HG03558 (cell line): ENCODE measurements at regions not wholly inside any gene's neighbourhood (a gene's known extent, or its start where the extent isn't known, plus 50 kb on each side); places are given as distances from the start of the nearest gene placed in this dataset.

Experiments used
- ATAC-seq: cut with Tn5 transposase; IDR thresholded peaks from one replicate; pipeline ENCODE4 v1.9.1; 2021; ENCODE audit warnings: moderate number of reproducible peaks; ENCODE audit not compliant: unreplicated experiment; ENCODE audit errors: extremely low read depth

DNA sequence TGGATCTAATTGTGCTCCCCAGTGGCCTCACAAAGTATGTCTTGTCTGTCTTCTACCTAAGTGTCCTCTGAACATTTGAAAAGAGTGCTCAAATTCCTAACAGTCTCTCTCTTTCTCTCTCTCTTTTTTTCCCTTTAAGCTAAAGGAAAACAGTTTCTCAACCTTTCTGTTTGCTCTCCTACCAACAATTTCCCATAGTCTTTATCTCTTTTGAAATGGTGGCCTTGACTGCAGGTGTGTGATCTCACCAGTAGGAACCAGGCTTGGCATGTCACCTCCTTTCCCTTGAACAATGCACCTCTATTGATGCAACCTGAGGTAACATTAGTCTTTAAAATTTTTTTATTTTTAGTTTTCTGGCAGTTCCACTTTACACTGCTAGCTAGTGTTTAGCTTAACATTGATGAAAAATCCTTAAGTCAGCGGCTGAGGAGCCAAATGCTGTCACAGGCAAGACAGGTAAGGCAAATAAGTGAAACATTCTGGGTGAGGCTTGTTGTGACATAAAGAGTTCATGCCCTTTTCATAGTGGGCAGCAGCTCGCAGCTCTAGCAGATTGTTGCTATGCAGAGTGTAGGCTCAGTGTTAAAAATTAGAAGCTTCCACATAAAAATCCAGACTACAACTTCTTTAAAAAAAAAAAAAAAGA lies 273.4 kb downstream of the HAPSTR1 start:
- no peak for ATAC-seq

DNA sequence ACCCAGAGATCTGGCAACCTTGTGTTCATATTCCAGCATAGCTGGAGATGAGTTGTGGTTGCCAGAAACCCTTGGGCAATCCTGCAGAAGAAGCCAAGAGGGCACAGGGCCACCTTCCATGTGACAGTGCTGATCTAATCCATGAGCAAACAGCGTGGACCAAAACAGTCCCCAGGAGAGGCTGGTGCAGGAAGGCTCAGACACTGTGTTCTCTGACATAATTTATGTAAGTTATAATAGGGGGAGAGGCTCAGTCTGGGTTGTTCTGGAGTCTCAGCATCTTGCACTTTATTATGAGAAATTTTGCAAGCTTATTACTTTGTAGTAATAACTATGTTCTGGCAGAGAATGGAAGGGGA lies 273.9 kb downstream of the HAPSTR1 start:
- no peak for ATAC-seq

DNA sequence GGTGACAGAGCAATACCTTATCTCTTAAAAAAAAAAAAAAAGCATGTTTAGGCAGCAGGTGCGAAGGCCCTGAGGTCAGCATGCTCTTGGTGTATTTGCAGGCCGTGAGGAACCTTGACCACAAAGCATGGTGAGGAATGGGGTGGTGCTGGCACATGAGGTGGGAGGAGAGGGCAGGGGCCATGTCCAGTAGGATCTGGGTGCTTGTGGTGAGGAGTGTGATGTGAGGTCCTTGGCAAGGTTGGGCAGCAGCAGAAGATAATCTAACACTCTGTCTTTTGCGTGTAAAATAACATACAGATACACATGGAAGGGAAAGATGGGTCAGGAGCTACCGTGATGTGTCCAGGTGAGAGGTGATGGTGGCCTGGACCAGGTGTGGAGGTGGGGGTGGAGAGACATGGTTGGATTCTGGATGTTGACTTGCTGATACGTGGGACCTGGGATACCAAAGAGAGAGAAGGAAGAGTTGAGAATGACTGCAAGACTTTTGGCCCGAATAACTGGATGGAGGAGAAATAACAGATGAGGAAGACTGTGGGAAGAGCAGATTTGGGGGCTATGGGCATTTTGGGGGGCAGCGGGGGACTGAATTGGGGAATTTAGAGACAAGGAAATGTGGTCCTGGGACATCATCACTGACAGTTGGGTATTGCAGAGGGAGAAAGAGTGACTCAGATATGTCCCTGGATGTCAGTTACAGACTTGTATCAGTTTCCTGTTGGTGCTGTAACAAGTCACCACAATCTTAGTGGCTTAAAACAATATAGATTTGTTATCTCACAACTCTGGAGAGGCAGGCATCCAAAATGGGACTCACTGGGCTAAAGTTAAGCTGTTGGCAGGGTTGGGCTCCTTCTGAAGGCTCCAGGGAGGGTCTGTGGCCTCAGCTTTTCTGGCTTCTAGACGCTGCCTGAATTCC lies 274.9 kb downstream of the HAPSTR1 start:
- ATAC-seq: no peak

DNA sequence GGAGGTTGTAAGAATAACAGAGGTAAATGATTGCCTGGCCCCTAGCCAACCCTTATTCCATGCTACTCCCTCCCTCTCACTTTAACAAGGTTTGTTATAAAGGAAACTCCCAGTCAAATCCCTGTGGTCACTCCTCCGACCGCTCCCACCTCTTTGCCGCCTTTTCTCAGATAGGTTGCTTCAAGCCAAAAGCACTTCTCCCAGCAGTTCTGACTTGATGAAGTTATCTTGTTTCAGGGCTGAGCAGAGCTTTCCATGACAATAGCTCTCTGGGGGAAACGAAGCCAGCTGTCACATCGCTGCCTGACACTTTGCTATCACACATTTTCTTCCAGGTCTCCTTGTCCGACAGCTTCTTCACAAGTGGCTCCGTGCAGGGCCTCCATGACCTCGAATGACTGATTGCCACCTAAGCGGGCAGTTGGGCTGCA lies 278.6 kb downstream of the HAPSTR1 start:
- no peak for ATAC-seq

DNA sequence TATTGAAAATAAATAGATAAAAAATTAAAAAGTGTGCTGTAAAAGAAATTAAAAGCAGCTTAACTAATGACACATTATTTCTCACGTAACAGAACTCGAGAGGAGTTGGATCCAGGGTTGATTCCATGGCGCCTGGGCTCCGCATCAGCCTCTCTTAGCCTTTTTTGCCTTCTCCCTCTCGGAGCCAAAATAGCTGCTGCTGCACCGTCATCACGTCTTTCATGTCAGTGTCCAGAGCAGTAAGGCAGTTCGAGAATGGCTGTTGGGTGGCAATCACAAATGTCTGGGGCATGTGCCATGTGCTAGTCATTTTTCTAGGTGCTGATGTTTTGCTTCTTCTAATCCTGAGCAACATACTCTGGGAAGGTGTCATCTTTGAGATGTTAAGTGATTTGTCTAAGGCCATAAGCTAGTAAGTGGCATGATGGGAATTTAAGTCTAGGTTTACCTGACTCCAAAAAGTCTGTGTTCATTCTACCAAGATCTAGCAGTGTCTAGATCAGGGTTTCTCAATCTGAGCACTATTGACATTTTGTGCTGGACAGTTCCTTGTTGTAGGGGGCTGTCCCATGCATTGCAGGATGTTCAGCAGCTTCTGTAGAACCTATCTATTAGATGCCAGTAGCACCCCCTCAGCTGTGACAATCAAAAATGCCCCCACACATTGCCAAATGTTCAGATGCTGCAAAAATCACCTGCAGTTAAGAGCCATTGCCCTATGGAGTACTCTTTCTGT lies 280.4 kb downstream of the HAPSTR1 start:
- no peak for ATAC-seq

DNA sequence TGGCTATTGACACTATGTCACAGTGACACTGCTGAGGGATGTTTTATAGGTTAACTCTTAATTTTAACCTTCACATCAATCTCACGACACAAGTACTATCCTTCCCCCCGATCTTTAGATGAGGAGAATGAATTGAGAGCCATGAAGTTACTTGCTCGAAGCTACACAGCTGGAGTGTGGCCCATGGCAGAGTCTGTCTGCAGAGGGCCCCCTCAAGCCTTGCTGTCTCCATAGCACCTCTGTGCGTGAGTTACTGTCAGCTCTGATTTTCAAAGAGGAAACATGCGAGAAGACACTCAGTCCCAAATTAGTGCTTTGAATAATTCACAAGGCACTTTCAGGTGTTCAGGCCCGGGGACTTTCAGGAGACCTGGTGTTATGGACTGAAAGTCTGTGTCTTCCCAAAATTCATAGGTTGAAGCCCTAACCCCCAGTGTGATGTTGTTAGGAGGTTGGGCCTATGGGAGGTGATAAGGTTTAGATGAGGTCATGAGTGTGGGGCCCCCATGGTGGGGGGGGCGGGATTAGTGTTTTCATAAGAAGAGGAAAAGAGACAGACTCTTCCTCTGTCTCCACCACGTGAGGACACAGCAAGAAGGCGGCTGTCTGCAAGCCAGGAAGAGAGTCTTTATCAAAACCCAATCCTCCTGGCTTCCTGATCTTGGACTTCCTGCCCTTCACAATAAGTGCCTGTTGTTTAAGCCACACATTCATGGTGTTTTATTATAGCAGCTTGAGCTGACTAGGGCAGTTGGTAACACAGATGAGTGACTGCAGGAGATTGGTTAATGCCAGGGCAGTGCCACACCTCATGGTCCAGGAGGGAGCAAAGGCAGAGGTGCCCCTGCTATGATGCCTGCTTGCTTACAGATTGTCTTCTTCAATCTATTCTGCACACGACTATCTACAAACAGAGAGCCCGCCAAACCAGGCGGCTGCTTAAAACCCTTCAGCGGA lies 281.8 kb downstream of the HAPSTR1 start:
- ATAC-seq: no peak

DNA sequence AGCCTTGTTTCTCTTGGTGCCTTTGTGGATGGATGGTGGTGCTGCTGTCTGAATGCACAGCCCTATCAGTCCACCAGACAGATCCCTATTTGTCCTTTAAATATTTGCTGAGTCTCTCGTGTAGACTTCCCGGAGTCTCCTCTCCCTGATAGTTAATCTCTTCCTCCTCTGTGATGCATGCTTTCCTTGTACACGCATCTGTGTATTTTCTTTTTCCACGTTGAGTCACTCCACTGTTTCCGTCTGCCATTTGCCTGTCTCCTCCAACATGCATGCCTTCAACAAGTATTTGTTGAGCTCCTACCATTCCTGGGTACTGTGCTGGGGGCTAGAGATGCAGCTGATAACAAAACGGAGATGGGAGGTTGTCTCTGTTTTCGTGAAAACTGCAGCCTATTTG lies 282.6 kb downstream of the HAPSTR1 start:
- no peak for ATAC-seq

DNA sequence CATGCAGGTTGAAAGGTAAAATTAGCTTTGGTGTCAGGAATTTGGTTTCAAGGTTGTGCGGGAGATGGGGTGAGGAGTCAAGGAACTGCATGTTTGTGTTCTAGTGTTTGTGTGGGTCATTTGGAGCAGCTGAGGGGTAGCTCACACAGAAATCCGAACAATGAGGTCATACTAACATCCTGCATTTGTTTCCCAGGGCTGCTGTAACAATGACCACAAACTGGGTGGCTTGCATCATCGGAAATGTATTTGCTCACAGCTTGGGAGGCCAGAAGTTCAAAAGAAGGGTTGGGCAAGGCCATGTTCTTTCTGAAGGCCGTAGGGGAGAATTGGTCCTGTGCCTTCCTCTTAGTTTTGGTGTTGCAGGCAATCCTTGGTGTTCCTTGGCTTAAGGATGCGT lies 287.4 kb downstream of the HAPSTR1 start:
- ATAC-seq: no peak

DNA sequence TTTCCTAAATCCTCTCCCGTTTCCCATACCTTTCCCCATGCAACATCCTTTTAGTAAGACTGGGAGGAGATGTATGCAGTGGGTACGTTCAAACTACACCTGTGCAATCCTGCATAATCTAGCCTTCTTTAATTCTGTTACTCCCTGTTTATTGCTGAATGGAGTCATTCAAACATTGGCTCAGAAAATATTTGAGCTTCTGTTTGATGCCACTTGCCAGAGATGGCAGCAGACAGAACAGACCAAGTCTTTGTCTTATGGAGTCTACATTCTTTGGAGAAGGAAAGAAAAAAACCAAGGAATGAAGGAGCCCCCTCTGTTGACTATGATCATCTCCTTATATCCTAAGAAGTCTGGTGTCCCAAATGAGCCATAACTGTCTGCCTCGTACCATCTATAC lies 288.8 kb downstream of the HAPSTR1 start:
- ATAC-seq: no peak

DNA sequence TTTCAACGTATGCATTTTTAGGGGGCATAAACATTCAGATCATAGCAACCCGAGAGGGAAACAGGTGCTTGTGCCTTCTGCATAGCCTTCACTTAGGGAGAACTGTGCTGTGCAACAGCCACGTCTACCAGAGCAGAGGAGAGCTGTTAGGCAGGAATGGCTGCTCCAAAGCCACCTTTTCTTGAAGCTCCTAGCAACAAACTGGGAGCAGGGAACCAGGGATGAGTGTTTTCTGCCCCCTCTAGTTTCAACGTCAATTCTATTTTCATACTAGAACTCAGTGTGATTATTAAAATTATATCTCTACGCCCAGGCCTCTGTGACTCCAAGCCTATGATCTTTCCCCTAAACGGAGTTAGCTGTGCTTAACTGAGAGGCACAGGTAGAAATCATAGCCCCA lies 290.0 kb downstream of the HAPSTR1 start:
- ATAC-seq: no peak

DNA sequence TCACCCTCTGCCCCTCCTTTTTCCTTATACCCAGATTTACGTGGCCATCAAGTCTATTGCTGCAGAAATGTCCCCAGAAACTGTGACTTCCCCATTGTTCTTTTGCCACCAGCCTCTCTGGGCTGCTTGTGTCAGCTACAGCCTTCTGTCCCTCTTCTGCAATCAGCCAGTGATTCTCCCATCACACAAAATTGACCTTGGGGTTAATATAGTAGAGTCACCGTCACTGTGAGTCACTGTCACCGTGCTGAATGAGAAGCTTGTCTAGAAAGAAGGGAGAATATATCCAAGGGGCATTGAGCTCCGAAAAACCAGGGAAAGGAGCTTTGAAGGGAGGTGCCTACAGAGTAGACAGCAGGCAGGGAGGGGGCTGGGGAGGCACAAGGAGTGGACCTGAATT lies 290.5 kb downstream of the HAPSTR1 start:
- no peak for ATAC-seq

DNA sequence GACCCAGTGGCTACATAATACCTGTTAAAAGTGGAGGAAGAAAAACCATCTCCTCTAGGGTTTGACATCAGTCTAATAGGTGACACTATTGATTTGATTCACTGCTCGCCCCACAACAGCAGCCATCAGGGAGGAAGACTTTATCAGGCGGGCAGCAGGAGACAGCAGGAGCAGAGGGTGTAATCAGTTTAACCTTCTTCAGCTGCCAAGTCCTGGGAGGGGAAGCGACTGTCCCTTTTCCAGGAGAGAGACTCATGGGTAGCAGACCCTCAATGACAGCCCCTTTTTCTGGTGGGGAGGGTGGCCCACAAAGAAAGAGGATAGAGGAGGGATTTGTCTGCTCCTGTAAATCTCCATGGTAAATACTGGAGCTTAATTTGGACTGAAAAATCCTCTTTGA lies 291.8 kb downstream of the HAPSTR1 start:
- no peak for ATAC-seq

DNA sequence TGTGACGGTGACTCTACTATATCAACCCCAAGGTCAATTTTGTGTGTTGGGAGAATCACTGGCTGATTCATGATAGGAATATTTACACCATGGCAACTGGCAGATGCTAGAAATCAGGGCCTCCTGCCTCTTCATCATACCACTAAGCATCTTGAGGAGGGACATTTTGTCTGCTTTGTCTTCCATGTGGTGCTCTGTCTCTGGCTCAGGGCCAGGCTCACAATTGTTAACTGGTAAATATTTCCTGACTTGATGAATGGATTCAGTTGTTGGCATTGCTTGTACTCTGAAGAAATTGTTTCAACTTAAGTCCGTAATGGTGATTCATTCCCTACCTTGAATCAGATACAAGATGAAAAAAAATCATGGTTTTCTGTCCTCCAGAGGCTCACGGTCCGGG lies 292.7 kb downstream of the HAPSTR1 start:
- no peak for ATAC-seq

DNA sequence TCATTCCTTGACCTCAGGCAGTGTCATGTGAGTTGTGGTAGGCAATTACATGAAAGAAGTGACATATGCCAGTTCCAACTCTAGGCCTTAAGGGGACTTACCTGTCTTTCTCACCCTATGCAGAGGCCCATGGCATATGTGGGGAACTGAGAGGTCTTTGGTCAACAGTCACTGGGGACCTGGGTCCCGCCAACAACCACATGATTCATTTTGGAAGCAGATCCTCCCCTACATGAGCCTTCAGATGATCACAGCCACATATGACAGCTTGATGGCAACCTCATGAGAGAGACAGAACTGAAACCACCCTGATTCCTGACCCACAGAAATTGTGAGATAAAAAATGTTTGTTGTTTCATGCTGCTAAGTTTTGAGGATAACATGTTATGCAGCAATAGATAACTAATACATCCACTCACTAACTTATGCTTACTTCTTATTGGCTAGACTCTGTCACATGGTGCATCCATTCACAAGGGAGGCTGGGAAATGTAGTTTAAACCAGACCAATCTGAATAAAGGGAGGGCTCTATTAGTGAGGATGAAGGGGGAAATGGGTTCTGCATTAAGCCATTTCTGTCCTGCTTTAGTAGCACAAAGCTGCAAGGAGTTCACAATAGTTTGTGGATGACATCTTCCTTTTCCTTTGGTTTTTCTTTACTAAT lies 298.2 kb downstream of the HAPSTR1 start:
- no peak for ATAC-seq

DNA sequence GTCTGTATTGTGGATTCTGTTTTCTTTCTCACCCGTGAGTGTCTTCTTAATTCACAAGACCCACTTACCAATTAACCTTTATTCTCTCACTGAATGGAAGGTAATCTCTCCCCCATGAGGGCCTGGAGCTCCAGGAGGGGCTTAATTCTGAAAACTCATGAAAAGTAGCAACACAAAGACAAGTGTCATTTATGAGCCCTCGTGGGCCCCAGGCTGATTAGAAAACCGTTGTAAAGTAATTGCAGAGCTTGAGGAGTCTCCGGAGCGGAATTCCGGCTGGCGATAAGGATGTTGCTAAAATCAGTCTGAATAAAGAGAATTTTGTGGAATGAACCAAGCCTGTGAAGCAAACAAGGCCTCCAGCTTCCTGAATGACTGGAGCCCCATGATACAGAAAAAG lies 301.5 kb downstream of the HAPSTR1 start:
- ATAC-seq: no peak

DNA sequence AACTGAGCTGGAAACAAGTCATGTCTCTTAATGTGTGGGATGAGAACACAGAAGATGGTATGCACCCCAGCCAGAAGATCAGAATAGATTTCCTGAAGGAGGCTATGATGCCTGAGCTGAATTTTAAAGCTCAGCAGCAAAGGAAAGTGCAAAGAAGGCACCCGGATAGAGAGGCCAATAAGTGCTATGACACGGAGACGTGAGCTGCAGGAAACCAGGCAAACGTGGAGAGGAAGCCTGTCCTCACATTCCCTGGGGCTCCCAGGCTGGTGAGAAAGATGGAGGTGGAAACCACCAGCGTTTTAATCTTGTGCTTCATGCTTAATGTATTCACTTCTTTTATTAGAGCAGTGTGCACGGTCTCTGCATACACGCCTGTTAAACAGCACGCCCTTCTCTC lies 302.1 kb downstream of the HAPSTR1 start:
- ATAC-seq: no peak

DNA sequence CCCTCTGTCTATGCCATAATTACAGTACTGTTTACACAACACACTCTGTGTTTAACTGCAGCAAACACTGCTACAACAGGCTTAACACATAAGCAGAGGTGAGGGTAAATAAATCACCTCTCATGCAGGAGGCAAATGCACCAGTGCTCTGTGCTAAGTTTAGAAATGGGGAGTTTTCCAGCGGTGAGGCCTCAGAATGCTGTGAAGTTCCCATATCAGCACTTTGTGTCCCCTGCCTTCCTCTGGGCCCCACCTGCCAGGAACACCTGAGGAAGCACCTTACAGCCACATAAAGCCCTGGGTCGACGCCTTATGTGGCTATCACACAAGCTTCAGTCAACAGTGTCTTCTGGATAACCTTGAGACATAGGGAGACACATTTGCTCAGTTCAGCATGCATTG lies 304.5 kb downstream of the HAPSTR1 start:
- no peak for ATAC-seq

DNA sequence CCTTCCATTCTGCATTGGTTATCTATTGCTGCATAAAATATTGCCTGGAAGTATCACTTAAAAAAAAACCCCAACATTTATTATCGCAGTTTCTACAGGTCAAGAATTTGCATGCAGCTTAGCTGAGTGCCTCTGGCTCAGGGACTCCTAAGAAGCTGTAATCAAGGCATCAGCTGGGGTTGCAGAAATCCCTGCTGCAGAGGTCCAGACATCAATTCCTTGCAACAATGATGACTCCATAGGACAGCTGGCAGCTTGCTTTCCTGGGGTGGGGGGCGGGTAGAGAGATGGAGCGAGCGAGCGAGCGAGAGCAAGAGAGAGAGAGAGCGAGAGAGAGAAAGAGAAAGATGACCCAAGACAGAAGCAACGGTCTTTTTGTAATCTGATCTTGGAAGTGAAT lies 308.1 kb downstream of the HAPSTR1 start:
- ATAC-seq: no peak

DNA sequence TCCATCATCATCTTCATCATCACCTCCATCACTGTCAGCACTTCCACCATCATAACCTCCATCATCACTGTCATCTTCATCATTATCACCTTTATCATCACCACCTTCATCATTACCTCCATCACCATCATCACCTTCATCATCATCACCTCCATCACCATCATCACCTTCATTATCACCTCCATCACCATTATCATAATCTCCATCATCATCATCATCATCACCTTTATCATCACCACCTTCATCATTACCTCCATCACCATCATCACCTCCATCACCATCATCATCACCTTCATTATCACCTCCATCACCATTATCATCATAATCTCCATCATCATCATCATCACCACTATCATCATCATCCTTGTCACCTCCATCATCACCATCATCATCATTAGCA lies 309.7 kb downstream of the HAPSTR1 start:
- no peak for ATAC-seq
